ENCODE measurements at regions not wholly inside any gene's neighbourhood (a gene's known extent, or its start where the extent isn't known, plus 50 kb on each side); places are given as distances from the start of the nearest gene placed in this dataset.

GRCh38 chr9:124205686-124206352 lies 51.9 kb upstream of the NEK6 start:
- no peak overlapping the region for H3K27ac ChIP-seq
- TF ChIP-seq ZFX (IDR thresholded peaks at IDR 0.05; ENCODE audit: borderline replicate concordance): no peak

- no peak overlapping the region for H3K27ac ChIP-seq
- TF ChIP-seq CTCF (IDR thresholded peaks at IDR 0.05) (no peak), ZFX (IDR thresholded peaks at IDR 0.05; ENCODE audit: borderline replicate concordance) (no peak)
These were observed 51.4 kb upstream of the NEK6 start for GRCh38 chr9:124206391-124206790.

Data from 22Rv1 (cell line).